ENCODE measurements at regions not wholly inside any gene's neighbourhood (a gene's known extent, or its start where the extent isn't known, plus 50 kb on each side); places are given as distances from the start of the nearest gene placed in this dataset.

- TF ChIP-seq, protein P1, sequence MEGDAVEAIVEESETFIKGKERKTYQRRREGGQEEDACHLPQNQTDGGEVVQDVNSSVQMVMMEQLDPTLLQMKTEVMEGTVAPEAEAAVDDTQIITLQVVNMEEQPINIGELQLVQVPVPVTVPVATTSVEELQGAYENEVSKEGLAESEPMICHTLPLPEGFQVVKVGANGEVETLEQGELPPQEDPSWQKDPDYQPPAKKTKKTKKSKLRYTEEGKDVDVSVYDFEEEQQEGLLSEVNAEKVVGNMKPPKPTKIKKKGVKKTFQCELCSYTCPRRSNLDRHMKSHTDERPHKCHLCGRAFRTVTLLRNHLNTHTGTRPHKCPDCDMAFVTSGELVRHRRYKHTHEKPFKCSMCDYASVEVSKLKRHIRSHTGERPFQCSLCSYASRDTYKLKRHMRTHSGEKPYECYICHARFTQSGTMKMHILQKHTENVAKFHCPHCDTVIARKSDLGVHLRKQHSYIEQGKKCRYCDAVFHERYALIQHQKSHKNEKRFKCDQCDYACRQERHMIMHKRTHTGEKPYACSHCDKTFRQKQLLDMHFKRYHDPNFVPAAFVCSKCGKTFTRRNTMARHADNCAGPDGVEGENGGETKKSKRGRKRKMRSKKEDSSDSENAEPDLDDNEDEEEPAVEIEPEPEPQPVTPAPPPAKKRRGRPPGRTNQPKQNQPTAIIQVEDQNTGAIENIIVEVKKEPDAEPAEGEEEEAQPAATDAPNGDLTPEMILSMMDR (conservative IDR thresholded peaks at IDR 0.05), result no peak
- no peak for TF ChIP-seq ZFX (IDR thresholded peaks at IDR 0.05)
Measured at GRCh38 chr12:127717278-127717677, 549.7 kb upstream of the TMEM132C start.
